ENCODE measurements at regions not wholly inside any gene's neighbourhood (a gene's known extent, or its start where the extent isn't known, plus 50 kb on each side); places are given as distances from the start of the nearest gene placed in this dataset.
"Not testable (repeated sequence)": the region's sequence is repeated elsewhere in the genome, so short reads cannot be mapped to it uniquely, and the experiment has no call there.

DNA sequence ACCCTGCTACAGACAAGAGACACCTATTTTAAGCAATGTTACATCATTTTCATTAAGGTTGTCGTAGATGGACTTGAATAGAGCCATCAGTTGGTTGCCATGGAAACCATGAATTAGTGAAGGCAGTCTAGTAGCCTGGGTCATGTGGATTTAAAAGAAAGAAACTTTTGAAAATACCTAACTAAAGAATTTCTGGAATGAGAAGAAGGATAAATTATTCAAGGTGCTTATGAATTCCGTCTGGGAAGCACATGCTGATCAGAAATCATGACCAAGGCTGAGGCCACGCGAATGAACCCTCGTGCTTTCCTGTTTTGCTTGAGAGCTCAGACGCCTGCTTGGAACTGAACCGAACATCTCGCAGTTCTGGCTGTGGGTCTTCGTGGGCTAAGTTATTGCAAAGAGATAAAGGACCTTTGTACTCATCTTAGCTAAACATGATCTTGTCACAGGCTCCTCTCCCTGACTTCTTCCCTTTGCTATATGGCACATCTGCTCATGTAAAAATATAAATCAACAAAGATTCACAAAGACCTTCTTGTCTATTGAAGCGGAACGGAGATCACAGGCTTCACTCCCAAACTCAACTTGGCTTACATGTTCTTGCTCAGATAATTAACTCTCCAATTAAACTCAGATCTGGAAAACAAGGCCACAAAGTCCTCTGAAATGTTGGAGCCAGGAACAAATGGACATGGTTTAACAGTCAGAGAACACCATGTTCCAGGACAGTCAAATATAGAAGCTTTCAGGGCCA, 140.2 kb downstream of the NUFIP1 start:
- H4K20me1 ChIP-seq (replicated peaks; ENCODE audit: control insufficient read depth, extremely low read depth, insufficient read depth, low read length): no peaks in the 10 kb centered on the region
- POLR2A ChIA-PET: no interaction called here
- no peak overlapping the region for H3K9ac ChIP-seq (replicated peaks; ENCODE audit: extremely low read depth, insufficient read depth, low read length)
- BruUV-seq (replicated peaks): no TSS peak
- no peaks in the 10 kb centered on the region for H3K9me3 ChIP-seq (replicated peaks; ENCODE audit: control insufficient read depth, insufficient read depth, low read length)
- H3K4me2 ChIP-seq (ENCODE audit: insufficient read depth, low read length): no peak overlapping the region
- no peak overlapping the region for H3K4me3 ChIP-seq (replicated peaks in 1 of 3; ENCODE audit: insufficient read depth in 1 of 3, low read depth in 1 of 3, low read length in 3 of 3)
- no peaks in the 10 kb centered on the region for H3K79me2 ChIP-seq (ENCODE audit: control insufficient read depth, insufficient read depth, low read length)
- intact Hi-C loops (cut with micrococcal nuclease) (no loop called here), dilution Hi-C loops (cut with MboI; ENCODE audit: extremely low pct_ligation_motif_present, low sequenced_read_pairs) (no loop called here)
- CTCF ChIA-PET: no interaction called here
- H3K9me1 ChIP-seq (replicated peaks; ENCODE audit: control insufficient read depth, extremely low read depth, insufficient read depth, low read length): no peaks in the 10 kb centered on the region
- H3K4me1 ChIP-seq (ENCODE audit: control insufficient read depth, extremely low read depth, insufficient read depth, low read length): no peaks in the 10 kb centered on the region
- FAIRE-seq (no peak), DNase-seq (ENCODE audit: low read depth, low spot score) (no peak)
- TF ChIP-seq JUN (IDR thresholded peaks at IDR 0.05; ENCODE audit: borderline replicate concordance, insufficient read depth, insufficient read length, low read depth) (no peak), POLR2AphosphoS5 (IDR thresholded peaks at IDR 0.05; ENCODE audit: insufficient read depth, low read depth, low read length) (no peak), EZH2 (IDR thresholded peaks at IDR 0.05; ENCODE audit: borderline replicate concordance, low read depth, low read length, severe bottlenecking) (no peak), FOS (IDR thresholded peaks at IDR 0.05; ENCODE audit: borderline replicate concordance, insufficient read depth, low read length) (no peak), GATA2 (IDR thresholded peaks at IDR 0.05; ENCODE audit: insufficient read depth, insufficient read length, low read depth, low read length) (no peak)
- TF ChIP-seq, protein P1, sequence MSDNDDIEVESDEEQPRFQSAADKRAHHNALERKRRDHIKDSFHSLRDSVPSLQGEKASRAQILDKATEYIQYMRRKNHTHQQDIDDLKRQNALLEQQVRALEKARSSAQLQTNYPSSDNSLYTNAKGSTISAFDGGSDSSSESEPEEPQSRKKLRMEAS (IDR thresholded peaks at IDR 0.05; ENCODE audit: insufficient read depth, insufficient read length): no peak
- TF ChIP-seq, protein P2, sequence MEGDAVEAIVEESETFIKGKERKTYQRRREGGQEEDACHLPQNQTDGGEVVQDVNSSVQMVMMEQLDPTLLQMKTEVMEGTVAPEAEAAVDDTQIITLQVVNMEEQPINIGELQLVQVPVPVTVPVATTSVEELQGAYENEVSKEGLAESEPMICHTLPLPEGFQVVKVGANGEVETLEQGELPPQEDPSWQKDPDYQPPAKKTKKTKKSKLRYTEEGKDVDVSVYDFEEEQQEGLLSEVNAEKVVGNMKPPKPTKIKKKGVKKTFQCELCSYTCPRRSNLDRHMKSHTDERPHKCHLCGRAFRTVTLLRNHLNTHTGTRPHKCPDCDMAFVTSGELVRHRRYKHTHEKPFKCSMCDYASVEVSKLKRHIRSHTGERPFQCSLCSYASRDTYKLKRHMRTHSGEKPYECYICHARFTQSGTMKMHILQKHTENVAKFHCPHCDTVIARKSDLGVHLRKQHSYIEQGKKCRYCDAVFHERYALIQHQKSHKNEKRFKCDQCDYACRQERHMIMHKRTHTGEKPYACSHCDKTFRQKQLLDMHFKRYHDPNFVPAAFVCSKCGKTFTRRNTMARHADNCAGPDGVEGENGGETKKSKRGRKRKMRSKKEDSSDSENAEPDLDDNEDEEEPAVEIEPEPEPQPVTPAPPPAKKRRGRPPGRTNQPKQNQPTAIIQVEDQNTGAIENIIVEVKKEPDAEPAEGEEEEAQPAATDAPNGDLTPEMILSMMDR (IDR thresholded peaks at IDR 0.05; ENCODE audit: extremely low read depth in 1 of 2, insufficient read depth in 1 of 2, low read depth in 1 of 2, low read length in 2 of 2): no peak
- no peak overlapping the region for H3K27ac ChIP-seq (ENCODE audit: insufficient read depth, low read depth, low read length)
- H2AFZ ChIP-seq (ENCODE audit: low read depth, low read length): no peak overlapping the region
- no peaks in the 10 kb centered on the region for H3K27me3 ChIP-seq (ENCODE audit: control insufficient read depth in 2 of 2, insufficient read depth in 2 of 2, low read length in 2 of 2)
- no peaks in the 10 kb centered on the region for H3K36me3 ChIP-seq (ENCODE audit: control insufficient read depth in 2 of 2, extremely low read depth in 1 of 2, insufficient read depth in 2 of 2, low read length in 2 of 2)

DNA sequence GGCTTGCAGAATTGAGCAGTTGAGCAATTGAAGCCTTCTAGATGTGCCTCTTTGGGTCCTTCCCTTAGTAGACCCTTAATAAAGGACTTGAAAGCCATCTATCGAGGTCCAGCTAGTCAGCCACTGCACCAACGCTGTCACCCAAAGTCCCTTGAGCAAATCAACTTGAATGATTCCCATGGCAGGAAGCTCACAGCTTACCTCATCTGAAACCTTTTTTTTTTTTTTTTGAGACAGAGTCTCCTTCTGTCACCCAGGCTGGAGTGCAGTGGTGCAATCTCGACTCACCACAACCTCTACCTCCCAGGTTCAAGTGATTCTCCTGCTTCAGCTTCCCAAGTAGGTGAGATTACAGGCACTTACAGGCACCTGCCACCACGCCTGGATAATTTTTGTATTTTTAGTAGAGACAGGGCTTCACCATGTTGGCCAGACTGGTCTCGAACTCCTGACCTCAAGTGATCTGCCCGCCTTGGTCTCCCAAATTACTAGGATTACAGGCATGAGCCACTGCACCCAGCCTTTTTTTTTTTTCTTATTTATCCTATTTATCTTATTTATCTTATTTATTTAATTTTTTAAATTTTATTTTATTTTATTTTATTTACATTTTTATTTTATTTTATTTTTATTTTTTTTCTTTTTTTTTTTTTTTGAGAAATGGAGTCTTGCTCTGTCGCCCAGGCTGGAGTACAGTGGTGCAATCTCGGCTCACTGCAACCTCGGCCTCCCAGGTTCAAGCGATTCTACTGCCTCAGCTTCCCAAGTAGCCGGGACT, 143.8 kb downstream of the NUFIP1 start:
- CTCF ChIA-PET: interaction anchor here (0.8 kb wide), 1 partner anchor 23 kb away, joined by 3 read pairs; no protein-coding TSS in a partner anchor
- H3K9me3 ChIP-seq (replicated peaks; ENCODE audit: control insufficient read depth, insufficient read depth, low read length); DNase-seq (ENCODE audit: low read depth, low spot score); intact Hi-C loops (cut with micrococcal nuclease); POLR2A ChIA-PET; BruUV-seq (replicated peaks); H3K4me3 ChIP-seq (replicated peaks in 1 of 3; ENCODE audit: insufficient read depth in 1 of 3, low read depth in 1 of 3, low read length in 3 of 3); H3K36me3 ChIP-seq (ENCODE audit: control insufficient read depth in 2 of 2, extremely low read depth in 1 of 2, insufficient read depth in 2 of 2, low read length in 2 of 2); H3K9ac ChIP-seq (replicated peaks; ENCODE audit: extremely low read depth, insufficient read depth, low read length); H3K27ac ChIP-seq (ENCODE audit: insufficient read depth, low read depth, low read length); H2AFZ ChIP-seq (ENCODE audit: low read depth, low read length); H4K20me1 ChIP-seq (replicated peaks; ENCODE audit: control insufficient read depth, extremely low read depth, insufficient read depth, low read length); dilution Hi-C loops (cut with MboI; ENCODE audit: extremely low pct_ligation_motif_present, low sequenced_read_pairs); H3K4me2 ChIP-seq (ENCODE audit: insufficient read depth, low read length); H3K9me1 ChIP-seq (replicated peaks; ENCODE audit: control insufficient read depth, extremely low read depth, insufficient read depth, low read length); FAIRE-seq; H3K27me3 ChIP-seq (ENCODE audit: control insufficient read depth in 2 of 2, insufficient read depth in 2 of 2, low read length in 2 of 2); H3K79me2 ChIP-seq (ENCODE audit: control insufficient read depth, insufficient read depth, low read length): not testable (repeated sequence)
- peaks cover 32% of the 10 kb centered on the region for H3K4me1 ChIP-seq (ENCODE audit: control insufficient read depth, extremely low read depth, insufficient read depth, low read length)
